Stimulated activated CD8-positive, alpha-beta memory T cell treated with anti-CD3 and anti-CD28 coated beads, Interleukin-15, amount 100 ng/mL, for 48 hours (primary cell): ENCODE measurements at regions not wholly inside any gene's neighbourhood (a gene's known extent, or its start where the extent isn't known, plus 50 kb on each side); places are given as distances from the start of the nearest gene placed in this dataset.
"Not testable (repeated sequence)": the region's sequence is repeated elsewhere in the genome, so short reads cannot be mapped to it uniquely, and the experiment has no call there.

Experiments
- DNase-seq, 2 donors: peaks; one replicate each; pipeline ENCODE4 v3.0.0-alpha.2; 2020; ENCODE audit warnings: low read depth in 2 of 2

GRCh38 chr2:111500536-111501062 is 379.9 kb downstream of the BCL2L11 start:
- DNase-seq: not testable (repeated sequence)

GRCh38 chr2:111503844-111504570 is 380.0 kb downstream of the ANAPC1 start:
- not testable (repeated sequence) for DNase-seq

- not testable (repeated sequence) for DNase-seq
Observed at GRCh38 chr2:111504571-111504942, 379.4 kb downstream of the ANAPC1 start.

DNA sequence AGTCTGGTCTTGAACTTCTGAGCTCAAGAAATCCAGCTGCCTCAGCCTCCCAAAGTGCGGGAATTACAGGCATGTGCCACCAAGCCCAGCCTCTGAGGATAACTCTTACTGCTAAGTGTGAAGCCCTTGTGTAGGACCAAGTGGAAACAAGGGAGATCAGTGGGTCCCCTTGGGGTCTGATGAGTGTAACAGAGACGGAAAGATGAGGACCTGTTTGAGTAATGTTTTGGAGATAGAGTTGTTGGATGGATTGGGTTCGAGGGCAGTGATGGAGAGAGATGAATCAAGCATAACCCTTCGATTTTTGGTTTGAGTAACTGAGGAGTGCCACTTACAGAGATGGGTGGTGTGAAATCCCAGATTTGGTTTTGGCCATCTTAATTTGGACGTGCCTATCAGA is 378.7 kb downstream of the ANAPC1 start:
- not testable (repeated sequence) for DNase-seq

GRCh38 chr2:111506936-111507335 is 377.1 kb downstream of the ANAPC1 start:
- DNase-seq: peak in 1 of 2 donors; percentile 38

- DNase-seq: not testable (repeated sequence)
Observed at GRCh38 chr2:111509225-111509869, 374.6 kb downstream of the ANAPC1 start.

- DNase-seq: not testable (repeated sequence)
Observed at GRCh38 chr2:111510384-111510783, 373.6 kb downstream of the ANAPC1 start.

DNA sequence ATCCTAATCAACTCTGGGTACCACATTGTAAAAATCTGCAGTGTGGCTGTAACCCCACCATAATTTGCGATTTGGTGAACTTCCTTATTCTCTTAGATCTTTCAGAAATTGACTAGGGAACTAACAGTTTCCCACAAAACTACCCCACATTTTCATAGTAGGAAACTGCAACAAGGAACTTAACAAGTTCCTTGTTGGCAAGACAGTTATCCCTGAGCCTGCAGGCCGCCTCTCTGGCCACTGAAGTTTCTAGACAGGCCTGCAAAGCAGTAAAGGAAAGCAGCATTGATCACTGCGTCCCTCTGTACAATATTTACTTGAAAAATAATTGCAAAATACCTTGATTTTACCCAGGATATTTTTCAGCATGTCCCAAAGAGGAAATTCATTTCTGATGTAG is 372.9 kb downstream of the ANAPC1 start:
- not testable (repeated sequence) for DNase-seq

DNA sequence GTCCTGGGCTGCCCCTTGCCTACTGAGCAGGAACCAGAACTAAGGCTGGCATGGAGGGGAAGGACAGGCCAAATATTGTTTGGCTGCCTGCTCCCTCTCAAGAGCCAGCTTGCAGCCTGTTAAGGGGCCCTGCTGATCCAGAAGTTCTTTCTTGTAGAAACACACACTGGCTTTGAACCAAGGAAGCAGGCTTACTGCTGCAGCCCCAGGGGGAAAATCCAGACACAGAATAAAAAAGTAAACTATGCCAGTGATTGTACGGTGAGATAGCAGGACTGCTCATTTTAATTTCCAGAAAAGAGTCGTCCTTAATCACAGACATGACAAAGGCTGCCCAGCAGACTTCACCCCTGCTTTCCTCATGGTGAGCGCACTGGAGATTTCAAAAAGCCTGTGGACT is 371.6 kb downstream of the ANAPC1 start:
- DNase-seq: not testable (repeated sequence)

GRCh38 chr2:111514138-111514537 is 369.9 kb downstream of the ANAPC1 start:
- DNase-seq: not testable (repeated sequence)

GRCh38 chr2:111517050-111517720 is 366.8 kb downstream of the ANAPC1 start:
- DNase-seq: not testable (repeated sequence)

DNA sequence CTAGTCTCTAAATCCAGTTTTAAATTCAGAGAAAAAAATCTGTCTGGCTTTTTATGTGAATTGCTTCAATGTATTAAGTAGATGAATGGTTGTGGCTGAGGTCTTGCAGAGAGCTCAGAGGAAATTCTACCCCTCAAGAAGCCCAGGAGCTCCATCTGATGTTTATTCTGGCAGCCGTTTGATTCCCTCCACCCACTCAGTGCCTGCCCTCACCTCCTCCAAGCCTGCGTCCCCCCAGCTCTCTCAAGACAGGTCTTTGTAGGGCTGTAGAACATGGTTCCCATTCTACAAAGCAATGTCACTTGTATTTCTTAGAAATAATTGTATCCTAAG is 366.3 kb downstream of the ANAPC1 start:
- DNase-seq: not testable (repeated sequence)

GRCh38 chr2:111519071-111519470 is 364.9 kb downstream of the ANAPC1 start:
- no peak for DNase-seq

DNA sequence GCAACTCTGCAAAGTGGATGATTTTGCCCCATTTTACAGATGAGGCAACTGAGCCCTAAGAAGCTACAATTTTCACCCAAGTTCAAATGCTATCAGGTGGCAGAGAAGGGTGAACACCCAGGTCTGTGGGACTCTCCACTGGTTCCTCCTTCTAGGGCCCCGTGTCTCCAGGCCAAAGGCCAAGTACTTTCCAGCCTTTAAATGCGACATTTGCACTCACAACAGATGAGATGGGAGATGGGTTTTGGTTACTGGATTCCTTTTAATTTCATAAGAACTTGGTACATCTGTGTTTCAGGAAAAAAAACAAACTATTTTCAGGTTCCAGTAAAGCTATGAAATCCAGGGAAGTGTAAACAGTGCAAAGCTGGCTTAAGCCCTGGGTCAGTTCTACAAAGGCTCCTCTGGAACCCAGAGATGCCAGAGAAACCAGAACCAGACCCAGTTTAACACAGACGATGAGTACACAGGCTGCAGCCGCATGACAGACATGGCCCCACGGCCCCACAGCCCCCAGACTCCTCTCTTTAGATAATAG is 361.7 kb downstream of the ANAPC1 start:
- no peak for DNase-seq

DNA sequence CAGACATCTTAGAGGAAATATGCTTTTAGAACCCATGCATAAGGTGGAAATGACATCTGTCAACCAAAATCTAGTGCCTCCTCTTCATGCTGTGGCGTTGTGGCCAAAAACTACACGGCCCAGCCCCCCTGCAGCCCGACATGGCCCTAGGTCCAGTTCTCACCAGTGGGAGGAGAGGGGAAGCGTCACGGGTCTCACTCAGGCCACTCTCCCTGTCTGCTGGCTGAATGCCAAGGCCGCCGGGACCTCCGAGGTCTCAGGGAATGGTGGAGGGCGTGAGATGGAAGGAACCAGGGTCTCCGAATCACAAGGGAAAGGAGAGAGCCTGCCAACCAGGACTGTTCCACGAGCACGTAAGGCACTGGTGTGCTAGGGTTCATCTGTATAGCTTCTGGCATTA is 361.0 kb downstream of the ANAPC1 start:
- DNase-seq: no peak

DNA sequence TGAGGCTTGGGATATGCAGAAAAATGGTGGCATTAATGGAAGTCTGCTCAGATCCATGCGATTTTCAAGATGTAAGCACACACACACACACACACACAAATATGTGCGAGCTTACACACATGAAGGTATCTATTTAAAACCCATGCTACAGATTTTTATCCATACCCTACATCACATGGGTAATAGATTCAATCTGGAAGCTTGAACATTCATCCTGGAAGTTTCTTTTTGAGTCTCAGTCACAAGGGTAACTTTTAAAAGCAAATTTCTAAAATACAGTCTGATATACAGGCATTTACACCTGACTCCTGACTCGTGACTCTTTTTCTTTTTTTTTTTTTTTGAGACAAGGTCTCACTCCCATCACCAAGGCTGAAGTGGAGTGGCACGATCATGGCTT is 359.0 kb downstream of the ANAPC1 start:
- not testable (repeated sequence) for DNase-seq

GRCh38 chr2:111526041-111526639 is 357.9 kb downstream of the ANAPC1 start:
- DNase-seq: not testable (repeated sequence)

DNA sequence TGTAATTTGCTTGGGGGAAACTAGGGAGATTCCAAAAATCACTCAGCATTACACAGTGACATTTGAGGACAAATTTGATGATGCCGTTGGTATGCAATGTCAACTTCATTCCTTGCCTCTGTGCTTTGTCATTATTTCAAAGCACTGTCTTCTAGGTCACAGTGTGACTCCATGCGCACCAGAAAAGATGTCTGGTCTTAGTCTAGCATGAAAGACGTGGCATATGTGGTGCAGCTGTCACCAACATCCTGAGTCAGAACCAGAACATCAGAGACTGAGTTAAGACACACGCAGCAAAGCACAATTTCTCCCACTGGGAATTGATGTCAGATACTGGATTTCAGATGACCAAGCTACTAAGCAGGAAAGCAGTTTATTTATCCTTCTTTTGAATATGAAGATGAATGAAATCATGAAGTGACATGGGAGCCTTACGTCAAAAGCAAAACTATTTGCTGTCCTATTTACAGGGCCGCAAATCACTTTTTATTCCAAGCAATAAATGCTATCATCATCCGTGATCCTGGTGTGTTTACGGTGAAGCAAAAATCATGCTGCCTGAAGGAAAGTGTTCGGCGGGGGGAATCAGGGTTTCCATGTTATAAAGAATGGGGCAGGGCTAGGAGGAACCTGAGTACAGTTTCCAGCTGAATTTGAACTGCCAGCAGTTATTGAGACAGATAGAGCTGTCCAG is 356.1 kb downstream of the ANAPC1 start:
- not testable (repeated sequence) for DNase-seq

DNA sequence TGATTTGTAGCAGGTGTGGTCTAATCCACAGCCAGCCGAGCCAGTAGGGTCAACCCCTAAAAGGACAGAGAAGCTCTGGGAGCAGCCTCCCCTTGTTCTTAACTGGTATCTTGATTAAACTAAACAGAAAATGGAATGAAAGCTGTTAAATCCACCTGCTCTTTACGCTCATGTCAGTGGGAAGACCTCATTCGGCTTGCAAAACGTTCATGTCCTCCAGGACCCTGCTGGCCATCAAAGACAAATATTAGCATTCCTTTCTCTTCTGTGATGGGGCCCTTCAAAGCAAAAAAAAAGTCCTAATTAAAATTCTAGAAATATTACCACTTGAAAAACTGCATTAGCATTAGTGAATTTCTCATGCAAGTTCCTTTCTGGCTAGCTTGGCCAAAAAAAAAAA is 355.0 kb downstream of the ANAPC1 start:
- not testable (repeated sequence) for DNase-seq

GRCh38 chr2:111530239-111530965 is 353.6 kb downstream of the ANAPC1 start:
- DNase-seq: not testable (repeated sequence)
